ENCODE measurements at regions not wholly inside any gene's neighbourhood (a gene's known extent, or its start where the extent isn't known, plus 50 kb on each side); places are given as distances from the start of the nearest gene placed in this dataset.

GRCh38 chr9:89699646-89700045 lies 94.8 kb downstream of the GADD45G start:
- no peak overlapping the region for H3K27ac ChIP-seq (ENCODE audit: extremely low read depth, low read depth, low read length)
- no peak overlapping the region for H3K4me3 ChIP-seq (ENCODE audit: low read depth, low read length)
- H3K36me3 ChIP-seq (ENCODE audit: control insufficient read depth in 2 of 2, insufficient read depth in 1 of 2, low read length in 2 of 2): no peaks in the 10 kb centered on the region
- ChIA-PET POLR2A (no interaction called here), CTCF (interaction anchor here (0.7 to 1.0 kb wide), 2 partner anchors 49 to 97 kb away, joined by 4 to 6 read pairs; no protein-coding TSS in a partner anchor)
- TF ChIP-seq ZNF140 (tag by site-specific recombination; IDR thresholded peaks at IDR 0.05): no peak
- no peak for TF ChIP-seq PRDM2 (tag by site-specific recombination; IDR thresholded peaks at IDR 0.05; ENCODE audit: borderline replicate concordance)
- no peak for TF ChIP-seq ZNF266 (tag by site-specific recombination; IDR thresholded peaks at IDR 0.05; ENCODE audit: low read depth)
- TF ChIP-seq ZNF311 (tag by site-specific recombination; IDR thresholded peaks at IDR 0.05; ENCODE audit: borderline replicate concordance): no peak
- TF ChIP-seq ZNF280C (tag by site-specific recombination; IDR thresholded peaks at IDR 0.05): no peak
- no peak for TF ChIP-seq ZBTB21 (tag by site-specific recombination; IDR thresholded peaks at IDR 0.05)
- TF ChIP-seq GFI1B (tag by site-specific recombination; IDR thresholded peaks at IDR 0.05): no peak
- no peak for TF ChIP-seq ZNF549 (tag by site-specific recombination; IDR thresholded peaks at IDR 0.05)
- no peak for TF ChIP-seq ZNF132 (tag by site-specific recombination; IDR thresholded peaks at IDR 0.05; ENCODE audit: borderline replicate concordance)
- no peak for TF ChIP-seq ZNF830 (tag by site-specific recombination; IDR thresholded peaks at IDR 0.05; ENCODE audit: low read depth)
- no peak for TF ChIP-seq ZNF302 (tag by site-specific recombination; IDR thresholded peaks at IDR 0.05; ENCODE audit: low read depth)
- no peak for TF ChIP-seq HOXC10 (CRISPR knock-in tag; IDR thresholded peaks at IDR 0.05)
- H3K9me3 ChIP-seq (ENCODE audit: control insufficient read depth, insufficient read depth, low read depth, low read length): no peaks in the 10 kb centered on the region
- no peaks in the 10 kb centered on the region for H3K4me1 ChIP-seq (ENCODE audit: control insufficient read depth, insufficient read depth, low read length)

- no peak overlapping the region for H3K4me3 ChIP-seq (ENCODE audit: low read depth, low read length)
- no peaks in the 10 kb centered on the region for H3K36me3 ChIP-seq (ENCODE audit: control insufficient read depth in 2 of 2, insufficient read depth in 1 of 2, low read length in 2 of 2)
- TF ChIP-seq ZSCAN30 (tag by site-specific recombination; IDR thresholded peaks at IDR 0.05): no peak
- no peak for TF ChIP-seq ZNF157 (tag by site-specific recombination; IDR thresholded peaks at IDR 0.05)
- TF ChIP-seq ZNF670 (tag by site-specific recombination; IDR thresholded peaks at IDR 0.05; ENCODE audit: low read depth): no peak
- no peak for TF ChIP-seq ZNF623 (tag by site-specific recombination; IDR thresholded peaks at IDR 0.05)
- no peak for TF ChIP-seq ZNF549 (tag by site-specific recombination; IDR thresholded peaks at IDR 0.05)
- H3K27ac ChIP-seq (ENCODE audit: extremely low read depth, low read depth, low read length): no peak overlapping the region
- no peaks in the 10 kb centered on the region for H3K9me3 ChIP-seq (ENCODE audit: control insufficient read depth, insufficient read depth, low read depth, low read length)
- ChIA-PET CTCF (no interaction called here), POLR2A (no interaction called here)
- H3K4me1 ChIP-seq (ENCODE audit: control insufficient read depth, insufficient read depth, low read length): no peaks in the 10 kb centered on the region
These were observed 96.5 kb downstream of the GADD45G start for GRCh38 chr9:89701221-89701798.
